ENCODE measurements at regions not wholly inside any gene's neighbourhood (a gene's known extent, or its start where the extent isn't known, plus 50 kb on each side); places are given as distances from the start of the nearest gene placed in this dataset.
"Not testable (repeated sequence)": the region's sequence is repeated elsewhere in the genome, so short reads cannot be mapped to it uniquely, and the experiment has no call there.

DNA sequence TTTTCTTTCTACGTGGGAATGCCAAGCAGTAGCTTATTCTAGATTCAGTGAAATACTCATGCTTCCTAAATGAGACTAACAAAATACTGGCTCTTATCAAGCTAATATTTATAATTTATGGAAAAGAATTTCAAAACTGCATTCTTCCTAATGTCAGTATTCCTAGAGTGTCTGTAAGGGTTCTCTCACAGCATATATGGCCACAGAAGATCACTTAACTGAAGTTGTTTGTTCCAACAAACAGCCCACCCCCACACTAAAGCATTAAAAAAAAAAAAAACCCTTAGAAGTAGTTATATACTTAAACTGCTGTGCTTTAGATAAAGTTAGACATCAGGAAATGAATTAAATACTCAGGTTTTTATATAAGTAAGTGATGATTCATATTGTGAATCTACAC is 247.7 kb upstream of the HSF2 start:
- no peak overlapping the region for H3K4me3 ChIP-seq (ENCODE audit: low read length)

DNA sequence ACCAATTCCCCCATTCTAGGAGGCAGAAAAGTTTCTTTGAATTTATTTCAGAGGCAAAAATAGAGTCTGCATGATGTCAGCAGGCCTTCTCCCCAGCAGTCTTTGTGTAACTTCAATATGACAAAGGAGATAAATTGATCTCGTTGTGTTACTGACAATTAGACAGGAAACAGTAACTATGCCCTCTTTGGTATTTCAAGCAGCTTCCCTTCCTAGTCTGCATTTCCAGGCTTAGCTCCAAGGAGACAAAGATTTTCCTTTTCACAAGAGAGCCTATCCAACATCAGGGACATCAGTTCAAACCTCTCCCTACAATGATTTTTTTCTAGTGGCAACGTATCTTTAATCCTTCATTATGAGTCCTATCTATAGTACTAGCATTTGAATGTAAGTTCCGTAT is 245.9 kb upstream of the HSF2 start:
- no peak for DNase-seq (ENCODE audit: low read depth)
- no peaks in the 10 kb centered on the region for H3K27me3 ChIP-seq (replicated peaks; ENCODE audit: control insufficient read depth, insufficient read depth, low read length)
- no peak overlapping the region for H3K4me3 ChIP-seq (ENCODE audit: low read length)
- H3K9ac ChIP-seq (ENCODE audit: low read length): no peak overlapping the region
- H3K36me3 ChIP-seq (ENCODE audit: control insufficient read depth, insufficient read depth, low read length, severe bottlenecking): no peaks in the 10 kb centered on the region
- H3K9me3 ChIP-seq (ENCODE audit: control insufficient read depth, low read length): no peaks in the 10 kb centered on the region
- H3K4me1 ChIP-seq (ENCODE audit: control insufficient read depth, insufficient read depth, low read length): no peaks in the 10 kb centered on the region

More for the DNA sequence above, 247.7 kb upstream of the HSF2 start:
- DNase-seq (ENCODE audit: low read depth): no peak
- no peaks in the 10 kb centered on the region for H3K27me3 ChIP-seq (replicated peaks; ENCODE audit: control insufficient read depth, insufficient read depth, low read length)
- no peaks in the 10 kb centered on the region for H3K36me3 ChIP-seq (ENCODE audit: control insufficient read depth, insufficient read depth, low read length, severe bottlenecking)
- no peak overlapping the region for H3K9ac ChIP-seq (ENCODE audit: low read length)
- H3K9me3 ChIP-seq (ENCODE audit: control insufficient read depth, low read length): no peaks in the 10 kb centered on the region
- no peaks in the 10 kb centered on the region for H3K4me1 ChIP-seq (ENCODE audit: control insufficient read depth, insufficient read depth, low read length)

DNA sequence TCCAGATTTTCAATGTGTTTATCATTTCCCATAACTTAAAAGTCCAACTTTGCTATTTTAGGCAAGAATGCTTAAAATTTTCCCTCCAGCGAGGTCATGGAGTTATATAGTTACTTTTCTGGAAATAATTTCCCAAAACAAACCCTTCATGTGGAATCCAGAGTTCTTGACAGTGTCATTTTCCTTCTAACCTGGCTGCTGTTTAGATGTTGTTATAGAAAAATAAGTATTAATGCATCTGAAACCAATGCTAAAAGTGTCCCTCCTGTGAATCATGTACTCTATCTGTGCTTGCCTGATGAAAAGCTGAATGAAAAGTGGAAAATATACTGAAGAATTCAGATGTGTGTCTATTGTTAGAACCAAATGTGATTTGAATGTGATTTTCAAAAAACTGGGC is 245.3 kb upstream of the HSF2 start:
- no peak overlapping the region for H3K9ac ChIP-seq (ENCODE audit: low read length)
- H3K36me3 ChIP-seq (ENCODE audit: control insufficient read depth, insufficient read depth, low read length, severe bottlenecking): no peaks in the 10 kb centered on the region
- no peak for DNase-seq (ENCODE audit: low read depth)
- no peaks in the 10 kb centered on the region for H3K9me3 ChIP-seq (ENCODE audit: control insufficient read depth, low read length)
- H3K4me3 ChIP-seq (ENCODE audit: low read length): no peak overlapping the region
- H3K4me1 ChIP-seq (ENCODE audit: control insufficient read depth, insufficient read depth, low read length): no peaks in the 10 kb centered on the region
- no peaks in the 10 kb centered on the region for H3K27me3 ChIP-seq (replicated peaks; ENCODE audit: control insufficient read depth, insufficient read depth, low read length)

DNA sequence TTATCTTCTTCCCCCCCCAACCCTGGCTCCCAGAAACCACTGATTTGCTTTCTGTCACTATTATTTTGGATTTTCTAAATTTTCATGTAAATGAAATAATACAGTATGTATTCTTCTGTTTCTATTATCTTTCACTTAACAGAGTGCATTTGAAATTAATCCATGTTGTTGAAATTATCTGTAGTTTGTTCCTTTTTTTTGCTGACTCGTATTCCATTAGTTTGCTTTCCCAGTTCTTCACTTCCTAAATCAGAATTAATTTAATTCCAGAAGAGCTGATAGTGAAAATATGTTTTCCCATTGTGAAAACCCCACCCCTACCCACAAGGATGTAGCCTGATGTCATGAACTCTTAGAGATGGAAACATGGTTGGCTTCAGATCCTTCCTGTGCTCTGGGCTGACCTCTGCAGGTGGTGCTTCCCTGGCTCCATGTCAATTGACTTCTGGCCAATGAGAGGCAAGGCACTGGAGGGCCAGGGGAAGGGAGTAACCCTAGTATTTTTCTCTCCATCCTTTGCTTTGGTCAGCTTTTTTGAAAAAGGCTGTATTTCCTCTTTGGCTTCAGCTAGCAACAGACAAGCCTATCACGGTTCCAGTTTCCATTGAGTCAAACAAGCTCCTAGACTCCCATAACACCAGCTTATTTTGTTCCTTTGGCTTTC is 244.4 kb upstream of the HSF2 start:
- H3K27me3 ChIP-seq (replicated peaks; ENCODE audit: control insufficient read depth, insufficient read depth, low read length): no peaks in the 10 kb centered on the region
- H3K4me1 ChIP-seq (ENCODE audit: control insufficient read depth, insufficient read depth, low read length): no peaks in the 10 kb centered on the region
- no peak for DNase-seq (ENCODE audit: low read depth)
- H3K9me3 ChIP-seq (ENCODE audit: control insufficient read depth, low read length): no peaks in the 10 kb centered on the region
- H3K4me3 ChIP-seq (ENCODE audit: low read length): no peak overlapping the region
- H3K36me3 ChIP-seq (ENCODE audit: control insufficient read depth, insufficient read depth, low read length, severe bottlenecking): no peaks in the 10 kb centered on the region
- no peak overlapping the region for H3K9ac ChIP-seq (ENCODE audit: low read length)

GRCh38 chr6:122161136-122161535 is 238.3 kb upstream of the HSF2 start:
- no peaks in the 10 kb centered on the region for H3K4me1 ChIP-seq (ENCODE audit: control insufficient read depth, insufficient read depth, low read length)
- no peak for DNase-seq (ENCODE audit: low read depth)
- H3K36me3 ChIP-seq (ENCODE audit: control insufficient read depth, insufficient read depth, low read length, severe bottlenecking): no peaks in the 10 kb centered on the region
- no peaks in the 10 kb centered on the region for H3K27me3 ChIP-seq (replicated peaks; ENCODE audit: control insufficient read depth, insufficient read depth, low read length)
- no peak overlapping the region for H3K4me3 ChIP-seq (ENCODE audit: low read length)
- H3K9me3 ChIP-seq (ENCODE audit: control insufficient read depth, low read length): no peaks in the 10 kb centered on the region
- no peak overlapping the region for H3K9ac ChIP-seq (ENCODE audit: low read length)

GRCh38 chr6:122165014-122165413 is 234.4 kb upstream of the HSF2 start:
- no peaks in the 10 kb centered on the region for H3K9me3 ChIP-seq (ENCODE audit: control insufficient read depth, low read length)
- H3K4me3 ChIP-seq (ENCODE audit: low read length): no peak overlapping the region
- H3K4me1 ChIP-seq (ENCODE audit: control insufficient read depth, insufficient read depth, low read length): peaks cover under 1% of the 10 kb centered on the region
- no peak for DNase-seq (ENCODE audit: low read depth)
- H3K9ac ChIP-seq (ENCODE audit: low read length): no peak overlapping the region
- no peaks in the 10 kb centered on the region for H3K27me3 ChIP-seq (replicated peaks; ENCODE audit: control insufficient read depth, insufficient read depth, low read length)
- H3K36me3 ChIP-seq (ENCODE audit: control insufficient read depth, insufficient read depth, low read length, severe bottlenecking): no peaks in the 10 kb centered on the region

DNA sequence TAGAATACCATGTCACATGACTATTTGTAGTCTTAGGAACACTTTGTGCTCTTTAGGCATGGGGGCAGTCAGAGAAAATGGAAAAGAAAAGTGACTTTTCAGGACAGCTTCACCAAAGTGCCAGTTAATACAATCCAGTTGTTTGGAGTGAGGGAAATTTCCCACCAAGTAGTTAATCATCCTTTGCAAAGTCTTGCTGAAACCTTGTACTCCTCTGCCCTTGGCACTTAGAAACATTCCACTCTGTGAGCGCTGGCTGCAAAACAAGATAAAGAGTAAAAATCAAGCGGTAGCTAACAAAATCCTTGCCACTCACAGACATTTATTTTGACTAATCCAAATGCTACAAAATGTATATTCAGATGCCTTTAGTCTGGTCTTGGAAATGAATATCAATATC is 229.2 kb upstream of the HSF2 start:
- H3K36me3 ChIP-seq (ENCODE audit: control insufficient read depth, insufficient read depth, low read length, severe bottlenecking): no peaks in the 10 kb centered on the region
- peaks cover 6% of the 10 kb centered on the region for H3K4me1 ChIP-seq (ENCODE audit: control insufficient read depth, insufficient read depth, low read length)
- H3K4me3 ChIP-seq (ENCODE audit: low read length): no peak overlapping the region
- H3K27me3 ChIP-seq (replicated peaks; ENCODE audit: control insufficient read depth, insufficient read depth, low read length): no peaks in the 10 kb centered on the region
- no peaks in the 10 kb centered on the region for H3K9me3 ChIP-seq (ENCODE audit: control insufficient read depth, low read length)
- H3K9ac ChIP-seq (ENCODE audit: low read length): no peak overlapping the region
- no peak for DNase-seq (ENCODE audit: low read depth)

DNA sequence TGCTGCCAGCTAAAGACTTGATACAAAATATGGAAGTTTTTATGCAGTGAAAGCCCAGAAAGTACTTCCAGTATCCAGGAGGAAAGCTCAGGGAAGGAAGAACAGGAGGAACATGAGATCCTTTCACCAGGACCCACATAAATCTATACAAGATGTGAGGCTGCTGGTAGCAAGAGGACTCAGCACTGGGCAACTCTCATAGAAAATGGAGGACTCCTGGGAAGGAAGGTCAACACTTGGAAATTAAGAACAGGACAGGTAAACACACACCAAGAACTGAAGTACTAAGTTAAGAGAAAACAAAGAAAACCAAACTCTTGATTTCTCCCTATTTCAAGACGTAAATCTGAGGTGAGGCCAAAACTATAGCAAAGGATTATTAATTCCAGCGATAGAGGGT is 220.5 kb upstream of the HSF2 start:
- Histone ChIP-seq H3K4me1 (ENCODE audit: control insufficient read depth, insufficient read depth, low read length) (no peaks in the 10 kb centered on the region), H3K36me3 (ENCODE audit: control insufficient read depth, insufficient read depth, low read length, severe bottlenecking) (no peaks in the 10 kb centered on the region), H3K27me3 (replicated peaks; ENCODE audit: control insufficient read depth, insufficient read depth, low read length) (no peaks in the 10 kb centered on the region), H3K9ac (ENCODE audit: low read length) (no peak overlapping the region), H3K4me3 (ENCODE audit: low read length) (no peak overlapping the region), H3K9me3 (ENCODE audit: control insufficient read depth, low read length) (no peaks in the 10 kb centered on the region)
- DNase-seq (ENCODE audit: low read depth): no peak

DNA sequence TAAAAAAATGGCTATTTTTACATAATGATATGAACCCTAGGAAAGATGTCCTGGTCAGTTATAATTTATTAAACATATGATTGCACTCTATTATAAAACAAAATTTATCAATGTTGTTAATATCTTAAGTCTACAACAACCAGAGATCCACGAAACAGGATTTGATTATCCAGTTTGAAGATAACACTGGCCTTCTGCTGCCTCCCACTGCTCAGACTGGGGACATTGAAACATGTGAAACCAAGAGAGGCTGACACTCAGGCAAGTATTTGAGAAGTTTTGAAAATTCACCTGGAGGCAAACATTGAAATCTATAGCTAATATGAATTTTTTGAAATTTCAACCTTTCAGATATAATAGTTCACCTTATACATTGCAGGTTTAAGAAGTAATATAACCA is 219.3 kb upstream of the HSF2 start:
- Histone ChIP-seq H3K9me3 (ENCODE audit: control insufficient read depth, low read length) (no peaks in the 10 kb centered on the region), H3K27me3 (replicated peaks; ENCODE audit: control insufficient read depth, insufficient read depth, low read length) (no peaks in the 10 kb centered on the region), H3K4me3 (ENCODE audit: low read length) (no peak overlapping the region), H3K9ac (ENCODE audit: low read length) (no peak overlapping the region), H3K36me3 (ENCODE audit: control insufficient read depth, insufficient read depth, low read length, severe bottlenecking) (no peaks in the 10 kb centered on the region), H3K4me1 (ENCODE audit: control insufficient read depth, insufficient read depth, low read length) (no peaks in the 10 kb centered on the region)
- peak; percentile 56 for DNase-seq (ENCODE audit: low read depth)

DNA sequence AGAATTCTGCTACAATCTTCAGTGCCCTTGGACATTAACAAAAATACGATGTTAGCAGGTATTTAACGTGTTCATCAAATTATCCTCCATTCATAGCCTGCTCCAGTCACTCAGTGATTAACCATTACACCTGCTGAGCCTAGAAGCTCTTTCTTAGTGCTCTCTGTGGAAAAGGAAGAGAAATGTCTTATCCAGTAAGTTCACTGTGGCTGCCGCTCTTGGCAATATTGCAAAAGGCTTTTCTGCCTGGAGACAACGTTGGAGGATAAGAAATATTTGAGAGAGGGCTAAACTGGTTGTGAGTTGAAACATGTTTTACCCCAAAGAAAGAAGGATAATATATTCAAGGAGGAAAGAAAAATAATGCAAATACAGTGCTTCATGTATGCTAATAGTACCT is 217.4 kb upstream of the HSF2 start:
- Histone ChIP-seq H3K9ac (ENCODE audit: low read length) (no peak overlapping the region), H3K27me3 (replicated peaks; ENCODE audit: control insufficient read depth, insufficient read depth, low read length) (no peaks in the 10 kb centered on the region), H3K4me3 (ENCODE audit: low read length) (no peak overlapping the region), H3K9me3 (ENCODE audit: control insufficient read depth, low read length) (no peaks in the 10 kb centered on the region), H3K36me3 (ENCODE audit: control insufficient read depth, insufficient read depth, low read length, severe bottlenecking) (no peaks in the 10 kb centered on the region), H3K4me1 (ENCODE audit: control insufficient read depth, insufficient read depth, low read length) (no peaks in the 10 kb centered on the region)
- DNase-seq (ENCODE audit: low read depth): no peak

GRCh38 chr6:122184401-122184827 is 215.0 kb upstream of the HSF2 start:
- H3K4me1 ChIP-seq (ENCODE audit: control insufficient read depth, insufficient read depth, low read length): no peaks in the 10 kb centered on the region
- no peaks in the 10 kb centered on the region for H3K36me3 ChIP-seq (ENCODE audit: control insufficient read depth, insufficient read depth, low read length, severe bottlenecking)
- DNase-seq (ENCODE audit: low read depth): peak; percentile 81
- no peaks in the 10 kb centered on the region for H3K9me3 ChIP-seq (ENCODE audit: control insufficient read depth, low read length)
- H3K4me3 ChIP-seq (ENCODE audit: low read length): peak overlapping the region; percentile 51
- no peak overlapping the region for H3K9ac ChIP-seq (ENCODE audit: low read length)
- no peaks in the 10 kb centered on the region for H3K27me3 ChIP-seq (replicated peaks; ENCODE audit: control insufficient read depth, insufficient read depth, low read length)

DNA sequence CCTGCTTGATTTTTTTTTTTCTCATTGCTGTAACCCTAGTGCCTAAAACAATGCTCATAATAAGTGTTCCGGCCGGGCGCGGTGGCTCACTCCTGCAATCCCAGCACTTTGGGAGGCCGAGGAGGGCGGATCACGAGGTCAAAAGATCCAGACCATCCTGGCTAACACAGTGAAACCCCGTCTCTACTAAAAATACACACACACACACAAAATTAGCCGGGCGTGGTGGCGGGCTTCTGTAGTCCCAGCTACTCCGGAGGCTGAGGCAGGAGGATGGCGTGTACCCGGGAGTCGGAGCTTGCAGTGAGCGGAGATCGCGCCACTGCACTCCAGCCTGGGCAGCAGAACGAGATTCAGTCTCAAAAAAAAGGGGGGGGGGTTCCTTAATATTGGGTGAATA is 214.0 kb upstream of the HSF2 start:
- not testable (repeated sequence) for H3K9ac ChIP-seq (ENCODE audit: low read length); H3K4me1 ChIP-seq (ENCODE audit: control insufficient read depth, insufficient read depth, low read length); H3K27me3 ChIP-seq (replicated peaks; ENCODE audit: control insufficient read depth, insufficient read depth, low read length); H3K9me3 ChIP-seq (ENCODE audit: control insufficient read depth, low read length); H3K36me3 ChIP-seq (ENCODE audit: control insufficient read depth, insufficient read depth, low read length, severe bottlenecking); H3K4me3 ChIP-seq (ENCODE audit: low read length); DNase-seq (ENCODE audit: low read depth)
